Thyroid gland (tissue), 4 donors: ENCODE measurements at regions not wholly inside any gene's neighbourhood (a gene's known extent, or its start where the extent isn't known, plus 50 kb on each side); places are given as distances from the start of the nearest gene placed in this dataset.

Source experiments
- CTCF ChIP-seq, 6 experiments: fragments of 200-600 bp in 3 of 6; fragments of 450-650 bp in 3 of 6; sonication (generic) in 3 of 6; IDR thresholded peaks; one replicate each; pipeline ENCODE4 v1.5.1; 2016 to 2019; ENCODE audit warnings: antibody characterized with exemption in 6 of 6, mild to moderate bottlenecking in 2 of 6, inconsistent platforms in 1 of 6, moderate library complexity in 1 of 6
- POLR2A ChIP-seq, 2 donors: fragments of 450-650 bp; IDR thresholded peaks; one replicate each; pipeline ENCODE4 v1.6.1; 2017; ENCODE audit warnings: antibody characterized with exemption in 2 of 2, mild to moderate bottlenecking in 2 of 2, moderate library complexity in 1 of 2

GRCh38 chr5:58268268-58268667 is 191.6 kb downstream of the PLK2 start:
- no peak for TF ChIP-seq CTCF (IDR thresholded peaks at IDR 0.05)
- no peak for TF ChIP-seq POLR2A (IDR thresholded peaks at IDR 0.05)
